Sciatic nerve (tissue), 2 donors: ENCODE measurements at regions not wholly inside any gene's neighbourhood (a gene's known extent, or its start where the extent isn't known, plus 50 kb on each side); places are given as distances from the start of the nearest gene placed in this dataset.
A peak's percentile ranks its signal among the peaks of the same experiment; 100 is the strongest.

Source experiments
- ATAC-seq: fragments of 200-7000 bp; cut with Tn5 transposase; one replicate; pipeline ENCODE4 v1.9.1; 2020; ENCODE audit warnings: mild to moderate bottlenecking, moderate library complexity
- DNase-seq: peaks from one replicate; pipeline ENCODE4 v3.0.0-alpha.2; 2020; ENCODE audit warnings: low spot score
- intact Hi-C: fragments of 100-400 bp; cut with DNase I; formaldehyde crosslinking; loops from one replicate; pipeline ENCODE4 v1.14.2; 2022
- donor health status: DM: no; HTN: no; CAD: no.
- donor health status: DM: no; HTN: no; CAD: no.

DNA sequence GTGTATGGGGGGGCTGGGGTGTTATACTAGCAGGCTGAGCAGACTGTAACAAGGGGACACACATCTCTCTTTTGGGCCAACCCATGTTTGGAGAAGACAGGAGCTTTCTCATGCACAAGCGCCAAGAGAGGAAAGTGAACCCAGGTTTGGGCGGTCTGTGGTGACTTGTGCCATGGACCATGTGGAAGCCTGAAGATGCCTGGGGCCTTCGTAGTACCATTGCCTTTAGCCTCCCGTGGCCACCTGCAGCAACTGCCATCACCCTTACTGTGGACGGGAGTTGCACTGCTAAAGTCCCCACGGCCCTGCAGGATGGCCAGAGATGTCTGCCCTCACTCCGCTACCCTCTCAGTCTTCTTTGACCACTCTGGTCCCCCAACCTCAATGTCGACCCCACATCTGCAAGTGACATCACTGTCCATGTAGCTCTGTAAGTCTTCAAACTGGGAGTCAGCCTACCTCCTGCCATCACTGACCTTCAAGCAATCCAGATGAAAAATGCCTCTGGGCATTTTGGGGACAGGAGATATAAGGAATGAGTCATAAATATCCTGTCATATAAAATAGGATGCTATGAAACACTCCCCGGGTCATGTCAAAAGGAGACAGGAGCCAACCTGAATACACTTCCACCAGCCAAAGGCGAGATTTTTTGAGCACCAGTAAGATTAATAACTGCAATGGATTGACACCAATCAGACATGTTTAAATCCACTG, 74.7 kb upstream of the C15orf39 start:
- ATAC-seq (no peak), DNase-seq (no peak)
- intact Hi-C loops, result no loop called here

DNA sequence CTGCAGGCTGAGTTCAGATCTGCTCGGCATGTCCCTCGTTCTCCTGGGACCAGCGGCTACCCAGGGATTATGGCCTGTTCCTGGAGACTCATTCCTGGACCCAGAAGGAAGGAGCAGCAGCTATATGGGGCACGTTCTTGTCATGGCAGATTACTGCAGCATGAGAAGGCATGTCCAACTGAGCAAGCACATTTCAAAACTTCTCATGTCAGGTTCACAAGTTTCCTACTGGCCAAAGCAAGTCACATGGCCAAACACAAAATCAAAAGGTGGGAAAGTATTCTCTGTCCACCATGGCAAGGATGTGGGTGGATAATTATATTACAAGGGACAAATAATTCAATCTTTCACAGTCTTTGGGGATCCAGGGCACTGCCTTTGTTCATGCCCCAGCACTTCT, 71.9 kb upstream of the C15orf39 start:
- DNase-seq, result no peak
- intact Hi-C loops, result no loop called here

DNA sequence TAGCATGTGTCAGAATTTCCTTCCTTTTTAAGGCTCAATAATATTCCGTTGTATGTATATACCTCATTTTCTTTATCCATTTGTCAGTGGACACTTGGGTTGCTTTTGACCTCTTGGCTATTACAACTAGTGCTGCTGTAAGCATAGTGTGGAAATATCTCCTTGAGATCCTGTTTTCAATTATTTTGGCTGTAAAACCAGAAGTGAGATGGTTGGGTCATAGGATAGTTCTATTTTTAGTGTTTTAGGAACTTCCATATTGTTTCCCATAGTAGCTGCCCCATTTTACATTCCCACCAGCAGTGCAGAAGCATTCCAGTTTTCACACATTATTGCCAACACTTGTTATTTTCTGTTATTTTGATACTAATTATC, 70.4 kb upstream of the C15orf39 start:
- intact Hi-C loops, result no loop called here
- no peak for DNase-seq
- peak; percentile 68 for ATAC-seq

More for the DNA sequence above, 71.9 kb upstream of the C15orf39 start:
- no peak for ATAC-seq

DNA sequence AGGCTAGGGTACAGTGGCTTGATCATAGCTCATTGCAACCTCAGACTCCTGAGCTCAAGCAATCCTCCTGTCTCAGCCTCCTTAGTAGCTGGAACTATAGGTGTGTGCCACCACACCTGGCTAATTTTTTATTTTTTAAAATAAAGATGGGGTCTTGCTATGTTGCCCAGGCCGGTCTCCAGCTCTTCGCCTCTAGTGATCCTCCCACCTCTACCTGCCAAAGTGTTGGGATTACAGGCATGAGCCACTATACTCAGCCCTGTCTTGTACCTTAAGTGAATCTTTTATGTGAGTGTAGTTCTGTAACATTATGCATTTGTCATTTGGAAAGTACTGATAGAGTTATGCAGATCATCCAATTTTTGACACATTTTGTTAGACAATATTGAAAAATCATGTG, 66.9 kb upstream of the C15orf39 start:
- ATAC-seq (no peak), DNase-seq (no peak)
- intact Hi-C loops, result no loop called here

DNA sequence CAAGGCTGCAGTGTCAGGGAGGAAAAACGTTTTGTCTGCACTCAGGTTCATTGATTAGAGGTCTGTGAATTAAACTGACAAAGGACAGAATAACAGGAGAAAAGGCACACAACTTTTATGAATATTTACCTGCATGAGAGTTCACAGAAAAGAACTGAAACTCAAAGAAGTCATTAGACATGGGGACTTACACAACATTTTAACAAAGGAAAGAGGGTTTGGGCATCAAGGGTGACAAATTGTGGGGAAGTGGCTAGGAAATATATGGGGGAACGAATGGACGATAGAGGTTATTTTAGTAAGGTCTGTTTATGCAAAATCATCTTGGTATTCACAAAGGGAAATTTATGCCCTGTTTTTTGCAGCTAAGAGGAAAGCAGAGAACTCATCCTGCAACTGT, 65.6 kb upstream of the C15orf39 start:
- intact Hi-C loops, result no loop called here
- DNase-seq (no peak), ATAC-seq (no peak)

DNA sequence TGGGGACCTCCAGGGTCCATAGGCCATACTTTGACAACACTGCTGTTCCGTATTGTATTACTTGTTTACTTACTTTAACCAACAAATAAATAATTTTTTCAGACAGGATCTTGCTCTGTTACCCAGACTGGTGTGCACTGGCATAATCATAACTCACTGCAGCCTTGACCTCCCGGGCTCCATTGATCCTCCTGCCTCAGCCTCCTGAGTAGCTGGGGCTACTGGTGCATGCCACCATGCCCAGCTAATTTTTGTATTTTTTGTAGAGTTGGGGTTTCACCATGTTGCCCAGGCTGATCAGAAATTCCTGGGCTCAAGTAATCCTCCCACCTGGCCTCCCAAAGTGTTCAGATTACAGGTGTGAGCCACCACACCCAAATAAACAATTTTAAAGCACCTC, 64.9 kb upstream of the C15orf39 start:
- intact Hi-C loops, result no loop called here
- no peak for DNase-seq
- ATAC-seq, result no peak

DNA sequence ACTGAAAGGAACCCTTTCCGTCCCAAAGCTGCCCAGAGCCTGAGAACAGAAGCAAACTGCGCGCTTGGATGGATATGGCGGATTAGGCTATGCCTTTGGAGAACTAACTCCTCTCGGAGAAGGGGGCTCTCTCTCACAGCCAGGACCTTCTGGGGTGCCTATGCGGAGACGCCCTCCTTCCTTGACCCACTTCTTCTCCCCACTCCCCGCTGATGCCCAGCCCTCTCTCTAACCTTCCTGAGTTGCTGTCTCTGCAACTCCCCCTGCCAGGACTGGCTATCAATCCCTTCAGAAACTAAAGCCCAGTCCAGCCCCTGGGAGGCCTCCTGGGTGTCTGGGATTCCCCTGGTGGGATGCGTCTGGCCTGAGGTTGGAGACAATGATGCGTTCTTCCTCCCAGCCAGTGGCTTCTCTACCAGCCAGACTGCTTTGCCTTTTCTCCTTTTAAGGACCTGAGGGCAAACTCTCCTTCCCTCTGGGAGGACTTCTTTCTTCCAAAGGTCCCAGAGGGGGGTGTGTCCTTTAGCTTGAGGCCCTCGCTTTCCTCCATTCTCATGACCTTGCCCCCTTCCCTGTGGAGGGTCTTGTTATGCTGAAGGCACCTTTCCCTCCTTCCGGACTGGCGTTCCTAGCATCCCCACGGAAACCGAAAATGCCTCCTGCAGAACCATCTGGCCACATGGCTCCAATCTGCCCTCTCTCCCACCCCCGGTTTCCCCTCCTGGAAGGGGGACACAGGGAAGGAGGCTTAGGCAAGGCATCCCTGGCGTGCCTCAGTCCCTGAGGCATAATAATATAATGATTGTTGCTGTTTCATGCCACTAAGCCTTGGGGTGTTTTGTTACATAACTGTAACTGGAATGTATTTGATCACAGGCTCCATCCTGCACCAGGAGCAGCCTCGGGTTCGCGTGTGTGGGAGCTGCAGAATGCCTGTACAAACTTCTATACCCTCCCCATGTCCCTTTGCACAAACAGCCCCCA, 63.4 kb upstream of the C15orf39 start:
- intact Hi-C loops, result no loop called here
- peak; percentile 28 for ATAC-seq
- DNase-seq, result no peak

DNA sequence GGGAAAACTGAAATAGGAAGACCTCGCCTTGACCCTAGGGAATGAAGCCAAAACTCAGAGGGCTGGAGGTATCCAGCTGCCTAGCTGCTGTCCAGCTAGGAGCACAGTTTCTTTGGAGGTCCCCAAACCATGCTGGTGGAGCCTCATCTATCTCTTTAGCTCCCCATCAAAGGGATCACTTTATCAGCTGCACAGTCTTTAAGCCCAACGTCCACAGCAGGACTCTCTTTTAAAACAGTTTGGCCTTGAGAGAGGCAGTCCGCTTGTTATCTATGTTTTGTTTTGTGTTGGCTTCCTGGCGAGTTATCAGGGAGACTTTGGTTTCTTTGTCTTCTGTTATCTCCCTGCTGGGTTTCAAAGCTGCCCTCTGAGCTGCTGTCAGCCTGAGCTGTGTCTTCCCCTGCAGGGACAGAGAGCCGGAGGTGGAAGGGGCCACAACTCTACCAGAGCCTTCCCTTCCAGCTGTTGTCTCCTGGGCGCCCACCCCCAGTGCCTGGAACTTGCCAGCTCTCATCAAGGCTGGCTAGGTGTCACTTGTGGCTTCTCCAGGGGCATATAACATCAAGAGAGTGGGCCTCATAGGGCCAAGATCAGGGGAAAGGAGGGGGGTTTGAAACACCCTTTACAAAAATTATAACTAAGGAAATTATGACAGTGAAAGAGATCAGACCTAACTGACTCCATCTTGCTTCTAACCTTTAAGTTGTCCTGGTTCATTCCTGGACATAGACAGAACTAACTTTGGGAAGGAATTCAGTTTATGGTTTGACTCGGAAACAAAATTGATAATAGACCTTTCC, 61.4 kb upstream of the C15orf39 start:
- DNase-seq (no peak), ATAC-seq (no peak)
- intact Hi-C loops, result no loop called here

DNA sequence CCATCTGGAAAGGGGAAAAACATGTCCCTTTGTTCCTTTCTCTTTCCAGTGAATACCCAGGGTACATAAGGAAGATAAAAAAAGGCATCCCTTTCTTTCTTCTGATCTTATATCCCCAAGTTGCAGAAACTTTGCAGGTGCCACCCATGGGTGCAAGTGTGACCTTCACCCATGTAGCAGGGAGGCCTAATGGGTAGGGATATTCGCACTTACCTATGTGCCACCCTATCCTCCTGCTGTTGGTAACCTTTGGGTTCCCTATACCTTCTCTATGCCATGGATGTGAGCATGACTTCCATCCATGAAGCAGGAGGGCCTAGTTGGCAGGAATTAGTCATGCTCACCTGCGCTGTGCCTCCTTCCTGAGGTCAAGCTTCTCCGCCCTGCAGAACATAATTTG, 59.2 kb upstream of the C15orf39 start:
- intact Hi-C loops, result no loop called here
- no peak for ATAC-seq

DNA sequence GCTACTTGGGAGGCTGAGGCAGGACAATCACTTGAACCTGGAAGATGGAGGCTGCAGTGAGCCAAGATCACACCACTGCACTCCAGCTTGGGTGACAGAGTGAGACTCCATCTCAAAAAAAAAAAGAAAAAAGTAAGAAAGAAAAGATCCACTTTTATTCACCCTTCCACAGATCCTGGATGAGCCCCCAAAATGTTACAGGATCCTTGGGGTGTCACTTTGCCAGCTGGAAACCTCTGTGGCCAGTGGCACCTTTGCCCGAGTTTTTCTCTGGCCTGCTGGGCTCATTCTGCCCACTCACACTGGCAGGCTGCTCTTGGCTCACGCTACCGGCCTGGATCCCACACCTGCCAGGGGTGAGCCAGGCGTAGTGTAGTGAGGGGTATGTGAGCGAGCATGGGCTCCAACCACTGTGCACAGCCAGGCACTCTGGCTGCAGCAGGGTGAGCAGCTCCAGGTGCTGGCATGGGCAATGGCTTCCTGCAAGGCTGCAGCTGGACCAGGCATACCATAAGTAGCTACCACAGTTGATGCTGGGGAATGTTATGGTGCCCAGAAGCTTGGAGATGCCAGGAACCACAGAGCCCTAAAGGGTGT, 57.8 kb upstream of the C15orf39 start:
- intact Hi-C loops, result no loop called here
- ATAC-seq (no peak), DNase-seq (no peak)

More for the DNA sequence above, 59.2 kb upstream of the C15orf39 start:
- DNase-seq, result no peak

DNA sequence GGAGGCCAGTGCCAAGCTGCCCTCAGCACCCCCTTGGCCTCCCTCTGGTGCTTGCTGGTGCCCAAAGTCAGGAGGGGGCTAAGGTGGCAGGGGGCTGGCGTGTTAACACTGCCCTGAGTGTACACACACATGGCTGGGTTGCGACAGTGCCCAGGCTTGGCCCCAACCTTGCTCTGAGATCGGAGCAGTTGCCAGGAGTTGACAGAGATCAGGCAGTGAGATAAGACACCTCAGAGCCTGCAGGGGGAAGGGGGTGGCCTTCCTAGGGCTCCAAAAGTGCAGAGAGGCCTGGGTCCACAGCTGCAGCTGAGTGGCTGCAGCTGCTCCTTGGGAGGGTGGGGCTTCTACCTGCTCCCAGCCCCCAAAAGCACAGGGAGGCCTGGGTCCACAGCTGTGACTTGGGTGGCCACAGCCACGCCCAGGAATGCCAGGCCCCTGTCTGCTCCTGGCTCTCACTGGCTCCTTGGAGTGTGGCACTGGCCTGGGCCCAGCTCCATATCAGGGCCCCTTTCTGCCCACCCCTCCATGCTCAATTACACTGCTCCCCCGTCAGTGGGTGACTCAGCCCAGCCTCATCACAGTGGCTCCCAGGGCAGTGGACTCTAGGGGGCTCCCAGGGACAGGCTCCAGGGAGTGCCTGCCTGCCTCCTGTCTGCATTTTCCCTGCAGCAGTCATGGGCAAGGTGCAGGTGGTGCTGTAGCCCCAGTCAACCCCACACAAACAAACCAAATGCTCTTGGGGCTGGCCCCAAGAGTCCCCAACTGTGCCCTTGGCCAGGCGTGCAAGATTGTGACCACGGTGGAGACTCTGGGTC, 56.4 kb upstream of the C15orf39 start:
- ATAC-seq (no peak), DNase-seq (no peak)
- intact Hi-C loops, result no loop called here

DNA sequence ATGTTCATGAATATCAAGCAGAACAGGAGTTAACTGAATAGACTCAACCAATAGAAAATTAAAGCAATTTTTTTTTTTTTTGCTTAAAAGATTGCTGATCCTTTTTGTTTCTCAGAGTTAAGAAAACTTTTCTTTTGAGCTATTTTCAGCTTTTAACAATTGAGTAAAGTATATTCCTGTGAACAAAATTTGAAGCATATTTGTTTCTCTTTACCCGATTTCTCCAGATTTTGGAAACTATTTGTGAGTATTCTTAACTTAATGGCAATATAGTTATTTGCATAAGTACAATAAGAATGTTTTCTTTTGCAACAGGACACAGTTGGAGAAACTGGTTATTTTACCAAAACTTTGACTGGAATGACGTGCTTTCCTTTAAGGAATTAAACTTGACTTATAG, 53.4 kb upstream of the C15orf39 start:
- ATAC-seq (no peak), DNase-seq (no peak)
- intact Hi-C loops, result no loop called here

DNA sequence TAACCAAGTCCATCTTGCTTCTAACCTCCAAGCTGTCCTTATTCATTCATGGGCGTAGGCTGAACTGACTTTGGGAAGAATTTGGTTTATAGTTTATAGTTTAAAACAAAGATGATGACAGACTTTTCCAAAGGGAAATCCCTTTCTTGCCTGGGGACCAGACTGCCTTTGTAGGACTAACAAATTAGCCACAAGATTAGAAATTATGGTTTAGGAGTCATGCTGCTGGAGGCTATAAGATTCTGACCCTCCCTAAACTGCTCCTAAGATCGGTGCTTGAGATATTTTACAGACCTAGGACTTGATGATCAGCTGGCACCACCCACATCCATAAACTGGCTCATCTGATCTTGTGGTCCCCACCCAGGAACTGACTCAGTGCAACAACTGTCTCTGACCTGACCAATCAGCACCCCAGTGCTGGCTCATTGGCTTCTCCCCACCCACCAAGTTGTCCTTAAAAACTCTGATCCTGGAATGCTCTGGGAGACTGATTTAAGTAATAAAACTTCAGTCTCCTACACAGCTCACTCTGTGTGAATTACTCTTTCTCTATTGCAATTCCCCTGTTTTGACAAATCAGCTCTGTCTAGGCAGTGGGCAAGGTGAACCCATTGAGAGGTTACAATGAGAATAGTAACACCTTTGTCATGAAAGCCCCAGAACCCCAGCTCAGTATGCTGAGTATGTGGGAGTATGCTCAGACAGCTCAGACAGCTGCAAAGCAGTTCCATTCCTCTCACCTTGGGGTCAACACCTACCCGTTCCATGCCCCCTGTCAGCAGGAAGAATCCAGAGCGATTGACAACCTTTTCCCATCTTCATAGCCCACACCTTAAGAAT, 51.6 kb upstream of the C15orf39 start:
- ATAC-seq, result no peak
- no peak for DNase-seq
- intact Hi-C loops, result no loop called here

DNA sequence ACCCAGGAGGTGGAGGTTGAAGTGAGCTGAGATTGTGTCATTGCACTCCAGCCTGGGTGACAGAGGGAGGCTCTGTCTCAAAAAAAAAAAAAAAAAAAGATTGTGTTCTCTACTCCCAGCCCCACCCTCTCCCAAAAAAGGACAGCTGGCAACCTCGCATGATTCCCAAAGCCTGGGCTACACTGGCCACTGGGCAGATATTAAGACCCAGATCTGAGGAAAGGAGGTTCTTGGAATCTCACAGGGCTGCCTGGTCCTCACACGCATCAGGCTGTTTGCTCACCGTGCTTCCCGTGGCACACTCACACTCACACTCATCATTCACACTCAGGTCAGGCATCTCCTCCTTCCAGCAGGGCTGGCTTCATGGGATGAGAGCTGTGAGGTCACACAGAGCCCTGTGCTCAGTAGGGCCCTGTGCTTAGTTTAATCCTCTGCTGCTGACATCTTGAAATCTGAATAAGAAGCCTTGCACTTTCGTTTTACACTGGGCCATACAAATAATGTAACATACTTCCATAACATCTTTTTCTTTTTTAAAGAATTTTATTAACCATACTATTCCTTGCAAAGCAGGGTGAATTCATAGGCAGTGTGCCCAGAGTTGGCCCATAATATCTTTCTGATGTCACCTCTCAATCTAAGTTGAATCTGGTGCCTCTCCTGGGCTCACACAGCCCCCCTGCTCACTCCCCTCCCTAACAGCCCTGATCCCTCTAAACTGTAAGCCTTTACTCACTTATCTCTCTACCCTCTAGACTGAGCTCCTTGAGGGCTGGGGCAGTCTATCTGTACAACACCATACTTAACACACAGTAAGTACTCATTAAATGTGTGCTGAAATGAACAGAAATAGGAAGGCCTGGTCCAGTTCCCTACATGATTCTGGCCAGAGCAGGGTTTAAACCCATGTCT, 50.2 kb upstream of the C15orf39 start:
- ATAC-seq, result no peak
- intact Hi-C loops, result no loop called here
- no peak for DNase-seq
